HG03469 (cell line): ENCODE measurements at regions not wholly inside any gene's neighbourhood (a gene's known extent, or its start where the extent isn't known, plus 50 kb on each side); places are given as distances from the start of the nearest gene placed in this dataset.
"Not testable (repeated sequence)": the region's sequence is repeated elsewhere in the genome, so short reads cannot be mapped to it uniquely, and the experiment has no call there.

Experiments used
- ATAC-seq: cut with Tn5 transposase; IDR thresholded peaks from one replicate; pipeline ENCODE4 v1.9.1; 2021; ENCODE audit warnings: mild to moderate bottlenecking, moderate library complexity, moderate number of reproducible peaks; ENCODE audit not compliant: unreplicated experiment

- no peak for ATAC-seq
These were observed 174.9 kb upstream of the MKLN1 start for GRCh38 chr7:131152766-131153165.

DNA sequence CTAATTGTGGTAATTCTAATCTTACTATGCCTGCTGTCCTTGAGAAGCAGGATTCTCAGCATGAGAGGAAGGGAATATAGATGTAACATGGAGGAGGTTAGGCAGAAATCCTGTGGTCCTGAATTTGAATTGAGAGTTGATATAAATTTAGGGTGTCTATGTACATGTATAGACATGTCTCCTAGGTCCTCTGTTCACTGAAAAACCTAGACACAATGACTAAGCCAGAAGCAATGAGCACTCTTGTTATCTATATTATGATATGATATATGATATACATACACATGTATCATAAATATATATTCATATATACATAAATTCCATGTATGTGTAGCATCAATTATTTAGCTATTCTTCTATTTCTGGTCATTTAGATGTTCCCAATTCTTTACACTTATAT, 173.3 kb upstream of the MKLN1 start:
- no peak for ATAC-seq

DNA sequence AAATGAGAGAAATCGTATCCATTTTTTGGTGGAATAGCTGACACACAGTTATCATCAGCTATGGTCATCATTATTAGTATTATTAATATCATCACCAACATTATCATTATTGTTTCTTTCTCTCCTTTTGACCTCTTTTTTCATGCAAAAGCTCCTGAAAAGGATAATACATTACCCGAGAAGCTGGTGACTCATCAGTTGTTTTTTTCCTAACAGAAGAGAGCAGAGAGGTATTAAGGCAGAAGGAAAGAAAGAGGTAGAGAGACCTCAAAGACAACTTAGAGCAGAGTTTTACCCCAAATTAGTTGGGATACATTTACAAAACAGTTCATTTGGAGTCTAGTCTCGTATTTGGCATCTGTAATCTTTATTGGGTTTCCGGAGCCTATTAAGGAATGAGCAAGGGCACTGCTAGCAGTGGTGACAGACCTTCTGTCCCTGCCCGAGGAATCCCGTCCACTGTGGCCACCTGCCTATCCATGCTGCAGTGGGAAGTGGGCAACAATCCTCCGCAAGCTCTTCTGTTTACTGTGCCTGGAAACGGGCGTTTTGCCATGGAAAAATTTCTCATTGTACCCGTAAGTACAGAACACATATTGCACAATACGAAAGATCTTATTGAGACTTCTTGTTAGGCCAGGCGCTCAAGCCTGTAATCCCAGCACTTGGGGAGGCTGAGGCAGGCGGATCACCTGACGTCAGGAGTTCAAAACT, 170.0 kb upstream of the MKLN1 start:
- no peak for ATAC-seq

DNA sequence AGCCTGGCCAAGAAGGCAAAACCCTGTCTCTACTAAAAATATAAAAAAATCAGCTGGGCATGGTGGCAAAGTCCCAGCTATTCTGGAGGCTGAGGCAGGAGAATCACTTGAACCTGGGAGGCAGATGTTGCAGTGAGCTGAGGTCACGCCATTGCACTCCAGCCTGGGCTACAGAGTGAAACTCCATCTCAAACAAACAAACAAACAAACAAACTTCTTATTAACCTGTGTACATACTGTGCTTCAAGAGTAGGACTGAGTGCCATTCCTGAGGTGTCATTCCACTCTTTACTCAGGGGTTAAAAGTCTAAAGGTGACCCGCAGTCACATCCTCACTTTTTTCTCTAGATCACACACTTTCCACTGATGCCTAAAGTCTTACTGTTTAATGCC, 169.4 kb upstream of the MKLN1 start:
- ATAC-seq: not testable (repeated sequence)

GRCh38 chr7:131159961-131160361, 167.7 kb upstream of the MKLN1 start:
- ATAC-seq: no peak

DNA sequence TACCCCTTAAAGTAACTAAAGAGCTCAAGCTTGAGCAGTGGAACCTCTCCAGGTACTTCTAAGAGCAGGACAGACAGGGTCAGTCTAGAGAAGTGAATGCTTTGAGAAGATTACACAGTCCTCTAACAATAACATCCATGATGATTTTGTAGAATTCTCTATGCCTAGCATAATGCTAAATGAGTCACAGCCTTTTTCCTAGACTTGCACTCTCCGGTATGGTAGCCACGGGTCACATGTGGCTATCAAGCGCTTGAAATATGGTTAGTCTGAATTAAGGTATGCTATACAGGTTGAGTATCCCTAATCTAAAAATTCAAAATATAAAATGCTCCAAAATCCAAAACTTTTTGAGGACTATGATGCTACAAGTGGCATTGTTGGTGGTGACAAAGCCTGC, 166.6 kb upstream of the MKLN1 start:
- ATAC-seq: no peak

- ATAC-seq: no peak
These were observed 163.4 kb upstream of the MKLN1 start for GRCh38 chr7:131164025-131164925.

- no peak for ATAC-seq
These were observed 161.6 kb upstream of the MKLN1 start for GRCh38 chr7:131166066-131166465.

DNA sequence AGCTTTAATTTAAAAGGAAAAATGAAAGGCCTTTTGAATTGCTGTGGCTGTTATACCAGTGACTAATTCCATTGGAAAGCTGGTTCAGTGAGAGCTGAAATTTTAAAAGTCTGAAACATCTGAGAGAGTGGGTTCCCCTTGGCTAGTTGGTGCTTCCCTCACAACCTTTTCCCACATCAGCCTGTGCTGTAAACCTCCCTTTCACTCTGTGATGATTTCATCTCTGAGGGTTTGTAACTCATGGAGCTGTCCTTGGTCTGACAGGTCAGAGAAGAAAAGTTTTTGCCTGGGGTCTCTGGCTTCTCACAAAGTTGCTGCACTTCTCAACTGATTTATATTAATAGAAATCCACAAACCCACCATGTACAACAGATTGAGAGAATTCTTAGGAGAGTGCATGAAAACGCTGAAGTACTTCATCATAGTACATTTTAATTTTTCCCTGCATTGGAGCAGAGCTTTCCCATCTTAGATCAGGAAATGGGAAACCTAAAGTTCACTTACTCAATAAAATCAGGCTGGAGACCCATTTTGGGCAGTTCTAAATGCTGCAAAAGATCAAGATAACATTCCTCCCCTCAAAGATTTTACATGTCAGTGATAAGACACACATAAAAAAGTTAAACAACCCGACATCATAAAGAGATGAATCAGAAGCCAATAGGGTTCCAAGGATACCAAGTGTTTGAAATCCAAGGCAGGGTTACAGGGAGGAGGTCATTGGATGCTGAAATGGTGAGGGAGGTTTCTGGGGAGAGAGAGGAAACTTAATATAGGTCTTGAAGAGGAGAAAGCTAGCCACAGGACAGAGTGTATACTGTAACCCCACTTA, 157.0 kb upstream of the MKLN1 start:
- ATAC-seq: no peak

- no peak for ATAC-seq
These were observed 154.4 kb upstream of the MKLN1 start for GRCh38 chr7:131173145-131173890.

- no peak for ATAC-seq
These were observed 153.3 kb upstream of the MKLN1 start for GRCh38 chr7:131174391-131174790.

DNA sequence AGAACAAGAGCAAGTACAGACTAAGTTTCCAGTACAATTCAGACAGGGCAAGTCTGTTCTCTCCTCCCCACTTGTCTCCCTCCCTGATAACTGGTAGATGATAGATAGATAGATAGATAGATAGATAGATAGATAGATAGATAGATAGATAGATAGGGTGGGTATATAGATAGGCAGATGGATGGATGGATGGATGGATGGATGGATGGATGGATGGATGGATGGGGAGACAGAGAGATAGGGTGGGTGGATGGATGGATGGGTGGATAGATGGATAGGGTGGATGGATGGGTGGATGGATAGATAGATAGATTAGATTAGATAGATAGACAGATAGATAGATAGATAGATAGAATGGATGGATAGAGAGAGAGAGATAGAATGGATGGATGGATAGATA, 152.8 kb upstream of the MKLN1 start:
- no peak for ATAC-seq

DNA sequence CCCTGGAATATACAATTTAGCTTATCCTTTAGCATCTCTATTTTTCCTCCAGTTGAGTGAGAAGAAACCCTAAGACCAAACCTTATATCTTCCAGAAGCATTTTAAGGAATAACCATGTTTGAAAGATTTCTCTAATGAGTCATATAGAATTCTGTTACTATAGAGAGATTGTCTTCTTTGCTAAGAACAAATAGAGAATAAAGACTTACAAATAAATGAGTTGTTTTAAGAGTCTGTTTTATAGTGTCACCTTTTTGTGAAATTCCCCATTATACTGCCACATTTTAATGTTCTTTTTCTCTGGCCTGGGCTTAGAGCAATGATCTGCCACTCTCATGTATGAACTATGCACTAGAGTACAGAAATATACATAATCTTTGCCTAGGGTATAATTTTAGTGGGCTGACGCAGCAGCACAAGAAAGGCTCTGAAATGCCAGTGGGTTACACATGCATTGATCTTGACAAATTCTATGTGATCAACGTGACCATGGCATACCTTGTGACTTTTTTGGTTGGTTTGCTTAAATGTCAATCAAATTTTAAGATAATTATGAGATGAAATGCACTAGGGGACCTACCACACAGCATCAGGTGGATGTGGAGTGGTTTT, 145.1 kb upstream of the MKLN1 start:
- no peak for ATAC-seq

- no peak for ATAC-seq
These were observed 144.6 kb upstream of the MKLN1 start for GRCh38 chr7:131183072-131183471.

DNA sequence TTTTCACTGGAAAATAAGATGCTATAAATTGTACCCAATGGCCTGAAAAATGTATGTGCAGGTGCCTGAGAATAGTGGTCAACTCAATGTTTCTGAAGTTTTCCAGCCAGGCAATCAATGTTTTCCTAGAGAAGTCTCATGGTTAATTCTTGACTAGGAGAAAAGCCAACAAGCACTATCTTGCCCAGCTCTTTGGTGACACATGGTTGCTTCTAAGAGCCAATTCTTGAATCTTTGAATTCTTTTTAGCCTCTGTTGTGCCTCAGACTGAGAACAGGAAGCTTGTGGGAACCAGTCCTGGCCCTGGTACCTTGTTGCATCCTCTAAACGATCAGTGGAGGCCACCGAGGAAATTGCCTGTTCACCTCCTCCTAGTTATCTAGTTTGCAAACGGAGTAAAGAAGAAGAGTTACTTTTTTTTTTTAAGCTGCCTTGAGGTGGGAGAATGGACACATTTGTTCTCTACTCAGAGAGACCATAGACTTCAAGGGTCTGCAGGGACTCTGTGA, 144.0 kb upstream of the MKLN1 start:
- no peak for ATAC-seq

DNA sequence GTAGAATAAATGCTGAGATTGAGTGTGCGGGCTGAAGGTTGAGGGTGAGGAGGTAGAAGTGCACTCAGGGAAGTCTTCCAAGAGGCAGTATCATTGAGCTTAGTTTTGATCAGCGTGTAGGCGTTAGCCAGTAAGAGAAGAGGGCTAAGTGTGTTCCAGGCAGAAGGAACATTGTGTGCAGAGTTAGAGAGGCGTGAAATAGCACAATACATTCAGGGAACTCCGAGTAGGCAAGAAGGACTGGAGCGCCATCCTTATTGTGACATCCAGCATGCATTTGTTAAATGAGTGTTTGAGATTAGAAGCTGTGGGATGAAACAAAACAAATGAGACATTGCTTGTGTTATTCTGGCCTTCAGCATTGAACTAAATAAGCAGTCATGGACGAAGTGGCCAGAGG, 140.9 kb upstream of the MKLN1 start:
- no peak for ATAC-seq

DNA sequence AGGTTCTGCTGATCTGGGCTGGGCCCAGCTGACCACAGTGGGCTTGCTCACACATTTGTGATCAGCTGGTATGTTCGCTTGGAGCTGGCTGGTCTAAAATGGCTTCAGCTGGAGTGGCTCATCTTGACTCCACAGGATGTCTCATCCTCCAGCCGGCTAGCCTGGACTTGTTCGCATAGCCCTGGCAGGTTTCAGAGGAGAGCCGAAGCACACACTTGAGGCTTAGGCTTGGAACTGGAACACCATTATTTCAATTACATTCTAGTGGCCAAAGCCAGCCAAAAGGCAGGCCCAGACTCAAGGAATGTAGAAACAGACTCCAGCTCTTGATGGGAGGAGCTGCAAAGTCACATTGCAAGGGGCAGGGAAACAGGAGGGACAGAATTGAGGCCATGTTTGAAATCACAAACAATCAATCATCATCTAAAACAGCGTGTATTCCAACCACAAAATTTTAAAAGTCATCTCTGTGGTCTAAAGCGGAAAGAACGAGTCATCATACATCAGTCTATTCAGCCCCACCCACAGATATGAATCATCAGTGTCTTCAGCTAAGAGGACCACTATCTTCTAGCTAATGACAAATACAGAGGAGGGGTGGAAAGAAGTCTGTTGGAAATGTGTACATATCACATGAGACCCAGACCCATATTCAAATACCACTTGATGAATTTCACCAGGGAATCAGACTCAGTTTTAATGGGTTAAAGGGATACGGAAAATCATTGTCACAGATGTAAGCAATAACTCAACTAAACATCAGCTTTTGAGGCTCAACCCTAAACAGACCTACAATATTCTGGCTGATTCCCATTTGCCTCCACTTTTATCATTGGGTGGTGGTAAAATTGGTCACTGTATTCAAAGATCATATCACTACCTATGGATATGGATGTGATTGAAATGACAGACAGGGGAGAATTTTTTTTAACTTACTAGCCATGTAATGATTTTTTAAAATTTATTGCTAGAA, 139.0 kb upstream of the MKLN1 start:
- ATAC-seq: peak; percentile 79

DNA sequence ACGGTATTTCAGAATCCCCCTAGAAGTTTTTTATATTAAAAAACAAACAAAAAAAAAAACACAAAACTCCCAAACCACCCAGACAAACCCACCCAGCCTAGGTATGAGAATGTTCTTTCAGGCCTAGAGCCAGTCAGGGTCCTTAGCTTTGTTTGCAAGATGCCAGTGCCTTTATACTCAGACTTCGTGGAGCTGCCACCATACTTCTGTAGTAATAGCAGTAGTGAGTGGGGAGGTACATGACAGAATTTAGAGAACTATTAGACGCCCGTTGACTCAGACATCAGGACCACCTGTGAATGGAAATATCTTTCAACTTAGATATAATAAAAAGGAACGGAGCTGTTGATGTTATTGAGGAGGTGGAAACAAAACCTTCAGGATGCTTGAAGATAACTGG, 138.2 kb upstream of the MKLN1 start:
- ATAC-seq: no peak

GRCh38 chr7:131190146-131190545, 137.5 kb upstream of the MKLN1 start:
- no peak for ATAC-seq
